ENCODE measurements at regions not wholly inside any gene's neighbourhood (a gene's known extent, or its start where the extent isn't known, plus 50 kb on each side); places are given as distances from the start of the nearest gene placed in this dataset.

DNA sequence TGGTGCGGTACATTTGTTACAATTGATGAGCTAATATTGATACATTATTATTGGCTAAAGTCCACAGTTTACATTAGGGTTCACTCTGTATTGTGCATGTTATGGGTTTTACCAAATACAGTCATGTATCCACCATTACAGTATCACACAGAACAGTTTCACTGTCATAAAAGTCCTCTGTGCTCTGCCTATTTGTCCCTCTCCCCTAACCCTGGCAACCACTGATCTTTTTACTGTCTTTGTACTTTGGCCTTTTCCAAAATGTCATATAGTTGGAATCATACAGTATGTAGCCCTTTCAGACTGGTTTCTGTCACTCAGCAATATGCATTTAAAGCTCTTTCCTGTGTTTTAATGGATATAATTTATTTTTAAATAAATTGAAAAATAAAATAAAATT lies 83.1 kb upstream of the SLC4A7 start:
- Histone ChIP-seq H3K9me3 (ENCODE audit: control insufficient read depth, insufficient read depth, low read length) (no peaks in the 10 kb centered on the region), H3K36me3 (ENCODE audit: control insufficient read depth, low read length) (no peaks in the 10 kb centered on the region), H3K4me2 (ENCODE audit: low read length) (no peak overlapping the region), H4K20me1 (ENCODE audit: control insufficient read depth, insufficient read depth, low read depth, low read length) (no peaks in the 10 kb centered on the region), H3K4me3 (ENCODE audit: low read length) (no peak overlapping the region), H3K79me2 (ENCODE audit: control insufficient read depth, low read length) (no peaks in the 10 kb centered on the region), H3K27ac (ENCODE audit: low read depth, low read length) (no peak overlapping the region), H3K4me1 (ENCODE audit: control insufficient read depth, low read length) (no peaks in the 10 kb centered on the region), H3F3A (ENCODE audit: control insufficient read depth, insufficient read depth) (no peaks in the 10 kb centered on the region), H3K9me2 (replicated peaks; ENCODE audit: control insufficient read depth, low read length) (no peaks in the 10 kb centered on the region), H3K27me3 (ENCODE audit: control insufficient read depth, low read length) (no peaks in the 10 kb centered on the region)
- no peak for TF ChIP-seq EZH2phosphoT487 (IDR thresholded peaks at IDR 0.05; ENCODE audit: borderline replicate concordance, low read length)
- TF ChIP-seq, protein P1, sequence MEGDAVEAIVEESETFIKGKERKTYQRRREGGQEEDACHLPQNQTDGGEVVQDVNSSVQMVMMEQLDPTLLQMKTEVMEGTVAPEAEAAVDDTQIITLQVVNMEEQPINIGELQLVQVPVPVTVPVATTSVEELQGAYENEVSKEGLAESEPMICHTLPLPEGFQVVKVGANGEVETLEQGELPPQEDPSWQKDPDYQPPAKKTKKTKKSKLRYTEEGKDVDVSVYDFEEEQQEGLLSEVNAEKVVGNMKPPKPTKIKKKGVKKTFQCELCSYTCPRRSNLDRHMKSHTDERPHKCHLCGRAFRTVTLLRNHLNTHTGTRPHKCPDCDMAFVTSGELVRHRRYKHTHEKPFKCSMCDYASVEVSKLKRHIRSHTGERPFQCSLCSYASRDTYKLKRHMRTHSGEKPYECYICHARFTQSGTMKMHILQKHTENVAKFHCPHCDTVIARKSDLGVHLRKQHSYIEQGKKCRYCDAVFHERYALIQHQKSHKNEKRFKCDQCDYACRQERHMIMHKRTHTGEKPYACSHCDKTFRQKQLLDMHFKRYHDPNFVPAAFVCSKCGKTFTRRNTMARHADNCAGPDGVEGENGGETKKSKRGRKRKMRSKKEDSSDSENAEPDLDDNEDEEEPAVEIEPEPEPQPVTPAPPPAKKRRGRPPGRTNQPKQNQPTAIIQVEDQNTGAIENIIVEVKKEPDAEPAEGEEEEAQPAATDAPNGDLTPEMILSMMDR (IDR thresholded peaks at IDR 0.05; ENCODE audit: low read depth, low read length, poor library complexity, severe bottlenecking), result no peak

DNA sequence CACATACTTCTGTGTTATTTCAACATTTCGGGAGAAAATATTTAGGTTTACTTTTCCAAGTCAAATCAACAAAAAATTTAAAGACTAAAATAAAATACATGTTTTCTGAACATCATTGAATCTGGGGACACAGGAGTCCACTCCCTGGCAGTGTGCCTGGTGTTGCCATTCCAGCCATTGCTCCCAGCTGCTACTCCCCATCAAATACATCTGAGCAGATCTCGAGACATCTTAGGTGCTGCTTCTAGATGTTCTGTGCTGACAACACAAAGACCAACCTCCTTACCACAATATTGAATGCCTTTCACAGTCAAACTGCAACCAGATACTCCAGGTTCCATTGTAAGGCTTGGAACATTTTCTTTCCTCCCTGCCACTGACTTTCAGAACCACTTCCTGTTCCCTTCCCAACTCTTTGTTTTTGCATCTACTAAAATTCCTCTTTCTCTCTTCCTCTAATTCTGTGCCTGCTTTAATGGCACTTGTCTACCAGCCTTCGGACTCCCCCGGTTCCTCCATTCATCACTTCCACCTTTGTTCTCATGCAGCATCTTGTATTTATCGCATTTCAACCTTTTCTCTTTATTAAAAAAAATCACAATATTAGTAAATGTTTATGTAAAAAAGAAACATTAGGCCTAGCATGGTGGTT lies 81.1 kb upstream of the SLC4A7 start:
- TF ChIP-seq EZH2phosphoT487 (IDR thresholded peaks at IDR 0.05; ENCODE audit: borderline replicate concordance, low read length), result no peak
- TF ChIP-seq, protein P1 (IDR thresholded peaks at IDR 0.05; ENCODE audit: low read depth, low read length, poor library complexity, severe bottlenecking), result no peak
- Histone ChIP-seq H3F3A (ENCODE audit: control insufficient read depth, insufficient read depth) (no peaks in the 10 kb centered on the region), H3K27ac (ENCODE audit: low read depth, low read length) (no peak overlapping the region), H3K4me1 (ENCODE audit: control insufficient read depth, low read length) (no peaks in the 10 kb centered on the region), H3K9me3 (ENCODE audit: control insufficient read depth, insufficient read depth, low read length) (no peaks in the 10 kb centered on the region), H3K9me2 (replicated peaks; ENCODE audit: control insufficient read depth, low read length) (no peaks in the 10 kb centered on the region), H3K27me3 (ENCODE audit: control insufficient read depth, low read length) (no peaks in the 10 kb centered on the region), H3K36me3 (ENCODE audit: control insufficient read depth, low read length) (no peaks in the 10 kb centered on the region), H3K4me3 (ENCODE audit: low read length) (no peak overlapping the region), H3K79me2 (ENCODE audit: control insufficient read depth, low read length) (no peaks in the 10 kb centered on the region), H4K20me1 (ENCODE audit: control insufficient read depth, insufficient read depth, low read depth, low read length) (no peaks in the 10 kb centered on the region), H3K4me2 (ENCODE audit: low read length) (no peak overlapping the region)

DNA sequence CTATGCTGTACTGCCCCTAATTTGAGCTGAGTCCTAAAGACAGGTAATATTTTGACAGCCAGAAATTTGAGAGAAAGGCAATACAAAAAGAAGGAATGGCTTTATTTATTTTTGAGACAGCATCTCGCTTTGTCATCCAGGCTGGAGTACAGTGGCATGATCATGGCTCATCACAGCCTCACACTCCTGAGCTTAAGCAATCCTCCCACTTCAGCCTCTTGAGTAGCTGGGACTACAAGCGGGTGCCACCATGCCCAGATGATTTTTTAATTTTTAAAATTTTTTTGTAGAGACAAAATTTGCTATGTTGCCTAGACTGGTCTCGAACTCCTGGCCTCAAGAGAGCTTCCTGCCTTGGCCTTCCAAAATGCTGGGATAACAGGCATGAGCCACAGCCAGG lies 77.4 kb upstream of the SLC4A7 start:
- H3K9me3 ChIP-seq (ENCODE audit: control insufficient read depth, insufficient read depth, low read length), result no peaks in the 10 kb centered on the region
- no peaks in the 10 kb centered on the region for H3K4me1 ChIP-seq (ENCODE audit: control insufficient read depth, low read length)
- no peaks in the 10 kb centered on the region for H3K27me3 ChIP-seq (ENCODE audit: control insufficient read depth, low read length)
- no peaks in the 10 kb centered on the region for H3F3A ChIP-seq (ENCODE audit: control insufficient read depth, insufficient read depth)
- no peaks in the 10 kb centered on the region for H3K36me3 ChIP-seq (ENCODE audit: control insufficient read depth, low read length)
- no peak overlapping the region for H3K4me3 ChIP-seq (ENCODE audit: low read length)
- H3K27ac ChIP-seq (ENCODE audit: low read depth, low read length), result no peak overlapping the region
- no peaks in the 10 kb centered on the region for H3K79me2 ChIP-seq (ENCODE audit: control insufficient read depth, low read length)
- no peaks in the 10 kb centered on the region for H4K20me1 ChIP-seq (ENCODE audit: control insufficient read depth, insufficient read depth, low read depth, low read length)
- H3K9me2 ChIP-seq (replicated peaks; ENCODE audit: control insufficient read depth, low read length), result no peaks in the 10 kb centered on the region
- TF ChIP-seq, protein P1 (IDR thresholded peaks at IDR 0.05; ENCODE audit: low read depth, low read length, poor library complexity, severe bottlenecking), result no peak
- no peak for TF ChIP-seq EZH2phosphoT487 (IDR thresholded peaks at IDR 0.05; ENCODE audit: borderline replicate concordance, low read length)
- H3K4me2 ChIP-seq (ENCODE audit: low read length), result no peak overlapping the region
